ENCODE measurements at regions not wholly inside any gene's neighbourhood (a gene's known extent, or its start where the extent isn't known, plus 50 kb on each side); places are given as distances from the start of the nearest gene placed in this dataset.

GRCh38 chr15:95278532-95279245 is 1047.3 kb downstream of the MCTP2 start:
- no peak overlapping the region for H3K27ac ChIP-seq
- no peaks in the 10 kb centered on the region for H3K9me3 ChIP-seq (ENCODE audit: low read depth)
- H3K4me1 ChIP-seq (ENCODE audit: low read depth) = peaks cover 8% of the 10 kb centered on the region
- H3K36me3 ChIP-seq = no peaks in the 10 kb centered on the region
- H3K27me3 ChIP-seq = no peaks in the 10 kb centered on the region
- no peak for DNase-seq (ENCODE audit: low read depth in 1 of 2, low spot score in 1 of 2)
- no peak overlapping the region for H3K4me3 ChIP-seq
- no peak for TF ChIP-seq CTCF (IDR thresholded peaks at IDR 0.05; ENCODE audit: low read depth, low read length)

DNA sequence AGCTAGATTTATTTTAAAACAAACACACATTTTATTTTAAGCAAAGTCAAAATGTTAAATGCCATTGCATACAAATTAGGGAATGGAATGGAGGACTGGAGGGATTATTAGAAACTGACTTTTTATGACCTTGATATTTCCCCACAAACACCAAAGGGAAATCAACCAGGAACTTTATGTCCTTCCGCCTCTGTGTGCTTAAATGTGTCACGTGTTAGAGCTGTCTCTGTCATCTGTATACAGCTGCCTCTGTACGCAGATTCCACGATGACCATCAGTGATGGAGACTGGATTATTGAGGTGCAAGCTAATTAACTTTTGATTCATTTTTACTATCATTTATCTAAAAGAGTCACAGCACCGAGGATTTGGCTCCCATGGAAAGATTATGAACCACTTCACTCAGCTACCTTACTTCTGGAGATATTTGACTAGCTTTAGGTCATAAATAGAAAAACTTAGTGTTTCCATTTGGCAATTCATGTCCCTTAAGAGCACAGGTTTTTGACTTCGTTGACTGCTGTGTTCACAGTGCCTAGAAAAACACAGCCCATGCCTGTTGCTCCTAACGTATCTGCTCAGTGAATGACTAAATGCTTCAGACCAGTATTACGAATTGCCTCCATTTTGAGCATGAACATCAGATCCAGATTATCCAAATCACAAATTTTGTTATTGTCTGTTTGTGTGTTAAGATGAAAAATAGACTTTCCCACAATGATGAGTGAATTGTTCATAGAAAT is 1048.1 kb downstream of the MCTP2 start:
- no peak overlapping the region for H3K27ac ChIP-seq
- peaks cover 8% of the 10 kb centered on the region for H3K4me1 ChIP-seq (ENCODE audit: low read depth)
- TF ChIP-seq CTCF (IDR thresholded peaks at IDR 0.05; ENCODE audit: low read depth, low read length) = no peak
- no peak overlapping the region for H3K4me3 ChIP-seq
- no peaks in the 10 kb centered on the region for H3K36me3 ChIP-seq
- no peaks in the 10 kb centered on the region for H3K9me3 ChIP-seq (ENCODE audit: low read depth)
- no peak for DNase-seq (ENCODE audit: low read depth in 1 of 2, low spot score in 1 of 2)
- H3K27me3 ChIP-seq = no peaks in the 10 kb centered on the region

- Histone ChIP-seq H3K4me1 (ENCODE audit: low read depth) (peaks cover 20% of the 10 kb centered on the region), H3K27me3 (no peaks in the 10 kb centered on the region), H3K4me3 (no peak overlapping the region), H3K9me3 (ENCODE audit: low read depth) (no peaks in the 10 kb centered on the region), H3K27ac (no peak overlapping the region), H3K36me3 (no peaks in the 10 kb centered on the region)
- no peak for DNase-seq (ENCODE audit: low read depth in 1 of 2, low spot score in 1 of 2)
- no peak for TF ChIP-seq CTCF (IDR thresholded peaks at IDR 0.05; ENCODE audit: low read depth, low read length)
Observed at GRCh38 chr15:95280711-95281110, 1049.3 kb downstream of the MCTP2 start.

DNA sequence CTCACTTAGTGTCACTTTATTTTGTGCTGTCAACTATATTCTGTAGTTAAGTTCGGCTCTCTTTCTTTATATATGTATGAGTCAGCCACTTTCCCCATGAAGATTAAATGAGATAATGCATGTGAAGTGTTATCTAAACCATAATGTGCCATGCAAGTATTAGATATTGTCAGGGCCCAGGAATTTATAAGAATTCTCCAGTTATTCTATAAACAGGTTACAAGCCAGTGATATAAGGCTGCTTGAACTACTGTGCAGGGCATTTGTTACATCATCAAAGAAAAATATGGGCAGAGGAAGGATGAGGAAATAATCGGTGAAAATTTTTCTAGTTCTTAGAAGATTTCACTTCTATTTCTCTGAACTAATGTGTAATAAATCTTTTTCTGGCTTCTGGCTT is 1049.0 kb upstream of the NR2F2 start:
- no peaks in the 10 kb centered on the region for H3K27me3 ChIP-seq
- no peak for TF ChIP-seq CTCF (IDR thresholded peaks at IDR 0.05; ENCODE audit: low read depth, low read length)
- no peak overlapping the region for H3K4me3 ChIP-seq
- H3K9me3 ChIP-seq (ENCODE audit: low read depth) = no peaks in the 10 kb centered on the region
- H3K36me3 ChIP-seq = no peaks in the 10 kb centered on the region
- DNase-seq (ENCODE audit: low read depth in 1 of 2, low spot score in 1 of 2) = no peak
- H3K4me1 ChIP-seq (ENCODE audit: low read depth) = peaks cover 21% of the 10 kb centered on the region
- H3K27ac ChIP-seq = no peak overlapping the region

DNA sequence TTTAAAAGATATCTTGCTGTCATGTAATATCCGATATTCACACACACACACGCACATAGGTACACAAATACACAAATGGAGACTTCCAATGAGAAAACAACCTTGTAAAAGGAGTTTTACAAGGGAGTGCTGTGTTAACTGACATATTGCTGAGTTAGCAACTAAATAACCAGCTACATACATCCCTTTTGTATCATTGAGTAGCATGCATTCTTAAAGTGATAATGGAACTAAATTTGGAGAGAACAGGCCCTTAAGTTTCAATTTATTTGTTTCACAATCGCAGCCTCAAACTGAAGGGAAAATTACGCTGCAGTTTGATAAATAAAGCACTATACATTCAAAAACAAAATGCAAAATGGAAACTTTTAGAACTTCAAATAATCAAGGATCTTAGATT is 1046.0 kb upstream of the NR2F2 start:
- no peaks in the 10 kb centered on the region for H3K9me3 ChIP-seq (ENCODE audit: low read depth)
- no peak overlapping the region for H3K4me3 ChIP-seq
- H3K27me3 ChIP-seq = no peaks in the 10 kb centered on the region
- no peak for TF ChIP-seq CTCF (IDR thresholded peaks at IDR 0.05; ENCODE audit: low read depth, low read length)
- H3K4me1 ChIP-seq (ENCODE audit: low read depth) = peaks cover 13% of the 10 kb centered on the region
- no peaks in the 10 kb centered on the region for H3K36me3 ChIP-seq
- no peak overlapping the region for H3K27ac ChIP-seq
- no peak for DNase-seq (ENCODE audit: low read depth in 1 of 2, low spot score in 1 of 2)

Data from cardiac muscle cell (in vitro differentiated cells and primary cell).